Body of pancreas (tissue), 4 donors: ENCODE measurements at regions not wholly inside any gene's neighbourhood (a gene's known extent, or its start where the extent isn't known, plus 50 kb on each side); places are given as distances from the start of the nearest gene placed in this dataset.

Experiments
- ATAC-seq: fragments of 150-250 bp; one replicate; pipeline ENCODE4 v1.9.1; 2016
- DNase-seq, 4 donors: peaks; one replicate each; pipeline ENCODE4 v3.0.0-alpha.2; 2019
- H3K27ac ChIP-seq, 4 donors: fragments of 200-600 bp; sonication (generic); 1 replicate in 3 of 4; 2 replicates in 1 of 4; pipeline versions ENCODE4 v1.5.1 to v1.6.1; 2016 to 2019; ENCODE audit warnings: mild to moderate bottlenecking in 1 of 4, mixed read lengths in 1 of 4, moderate library complexity in 1 of 4
- H3K27me3 ChIP-seq, 2 donors: fragments of 200-600 bp; sonication (generic); one replicate each; pipeline ENCODE4 v1.6.0; 2016; ENCODE audit warnings: mild to moderate bottlenecking in 1 of 2
- H3K36me3 ChIP-seq, 2 donors: fragments of 200-600 bp; sonication (generic); replicated peaks in 1 of 2; 2 replicates each; pipeline ENCODE4 v1.5.1; 2016; ENCODE audit warnings: low read depth in 2 of 2; ENCODE audit not compliant: insufficient read depth in 1 of 2
- H3K4me1 ChIP-seq: fragments of 200-600 bp; sonication (generic); one replicate; pipeline ENCODE4 v1.6.0; 2016
- H3K4me3 ChIP-seq, 2 donors: fragments of 200-600 bp; sonication (generic); 1 replicate in 1 of 2; 2 replicates in 1 of 2; pipeline ENCODE4 v1.5.1; 2016 to 2019
- H3K9me3 ChIP-seq, 3 donors: fragments of 200-600 bp; sonication (generic); 1 replicate in 2 of 3; 2 replicates in 1 of 3; pipeline ENCODE4 v1.5.1; 2016
- POLR2A ChIP-seq, 3 donors: fragments of 450-650 bp; IDR thresholded peaks; one replicate each; pipeline ENCODE4 v1.6.1; 2016; ENCODE audit warnings: antibody characterized with exemption in 3 of 3, mild to moderate bottlenecking in 2 of 3
- WGBS, 2 donors: methylation state at CpG; one replicate each; pipeline ENCODE4 v1.1.5; 2017; 5-methylcytosine and 5-hydroxymethylcytosine counted together
- intact Hi-C: fragments of 100-400 bp; cut with DNase I; formaldehyde crosslinking; loops from one replicate; pipeline ENCODE4 v1.15.1; 2023
- TF ChIP-seq, protein P1 (sequence below), 7 experiments: fragments of 450-650 bp in 4 of 7; fragments of 200-600 bp in 3 of 7; sonication (generic) in 3 of 7; IDR thresholded peaks; one replicate each; pipeline ENCODE4 v1.5.1; 2016 to 2019; ENCODE audit warnings: antibody characterized with exemption in 7 of 7

DNA sequence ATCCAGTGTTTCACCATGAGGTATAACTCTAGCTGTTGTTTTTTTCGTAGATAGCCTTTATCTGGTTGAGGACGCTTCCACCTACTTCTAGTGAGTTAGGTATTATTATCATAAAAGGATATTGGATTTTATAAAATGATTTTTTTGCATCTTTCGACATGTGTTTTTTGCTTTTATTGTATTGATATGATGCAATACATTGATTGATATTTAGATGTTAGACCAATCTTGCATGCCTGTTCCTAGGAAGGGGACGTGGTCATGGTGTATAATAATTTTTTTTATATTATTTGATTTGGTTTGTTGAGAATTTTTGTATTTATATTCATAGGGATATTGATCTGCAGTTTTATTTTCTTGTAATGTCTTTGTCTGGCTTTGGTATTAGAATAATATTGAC is 193.3 kb downstream of the HS3ST3B1 start:
- TF ChIP-seq, protein P1, sequence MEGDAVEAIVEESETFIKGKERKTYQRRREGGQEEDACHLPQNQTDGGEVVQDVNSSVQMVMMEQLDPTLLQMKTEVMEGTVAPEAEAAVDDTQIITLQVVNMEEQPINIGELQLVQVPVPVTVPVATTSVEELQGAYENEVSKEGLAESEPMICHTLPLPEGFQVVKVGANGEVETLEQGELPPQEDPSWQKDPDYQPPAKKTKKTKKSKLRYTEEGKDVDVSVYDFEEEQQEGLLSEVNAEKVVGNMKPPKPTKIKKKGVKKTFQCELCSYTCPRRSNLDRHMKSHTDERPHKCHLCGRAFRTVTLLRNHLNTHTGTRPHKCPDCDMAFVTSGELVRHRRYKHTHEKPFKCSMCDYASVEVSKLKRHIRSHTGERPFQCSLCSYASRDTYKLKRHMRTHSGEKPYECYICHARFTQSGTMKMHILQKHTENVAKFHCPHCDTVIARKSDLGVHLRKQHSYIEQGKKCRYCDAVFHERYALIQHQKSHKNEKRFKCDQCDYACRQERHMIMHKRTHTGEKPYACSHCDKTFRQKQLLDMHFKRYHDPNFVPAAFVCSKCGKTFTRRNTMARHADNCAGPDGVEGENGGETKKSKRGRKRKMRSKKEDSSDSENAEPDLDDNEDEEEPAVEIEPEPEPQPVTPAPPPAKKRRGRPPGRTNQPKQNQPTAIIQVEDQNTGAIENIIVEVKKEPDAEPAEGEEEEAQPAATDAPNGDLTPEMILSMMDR (IDR thresholded peaks at IDR 0.05): no peak
- no peak for TF ChIP-seq POLR2A (IDR thresholded peaks at IDR 0.05)
- DNase-seq: no peak
- Histone ChIP-seq H3K36me3 (no peaks in the 10 kb centered on the region), H3K27me3 (no peaks in the 10 kb centered on the region), H3K9me3 (no peaks in the 10 kb centered on the region), H3K4me1 (no peaks in the 10 kb centered on the region), H3K4me3 (no peak overlapping the region), H3K27ac (no peak overlapping the region)
- intact Hi-C loops: no loop called here
- WGBS, 2 donors: 64 to 65% methylated on average over 4 of the region's 4 CpGs
- no peak for ATAC-seq

DNA sequence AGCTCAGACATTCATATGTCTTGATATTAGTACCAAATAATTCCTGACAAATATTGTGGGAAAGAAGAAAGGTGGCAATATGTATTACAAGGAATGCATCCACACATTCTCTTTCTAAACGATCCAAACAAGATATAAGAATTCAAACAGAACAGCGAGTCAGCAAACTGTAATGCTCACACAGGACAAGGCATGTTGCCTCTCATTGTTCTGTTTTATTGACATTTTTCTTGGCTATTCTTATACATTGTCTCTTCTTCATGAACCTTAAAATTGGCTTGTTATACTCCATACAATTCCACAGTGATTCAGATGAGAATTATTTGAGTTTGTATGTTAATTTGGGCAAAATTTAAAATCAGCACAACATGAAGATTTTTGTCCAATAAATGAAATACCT is 189.1 kb downstream of the HS3ST3B1 start:
- DNase-seq (no peak), ATAC-seq (no peak)
- intact Hi-C loops: no loop called here
- no peak for TF ChIP-seq POLR2A (IDR thresholded peaks at IDR 0.05)
- TF ChIP-seq, protein P1 (IDR thresholded peaks at IDR 0.05): no peak
- H3K4me3 ChIP-seq: no peak overlapping the region
- H3K4me1 ChIP-seq: no peaks in the 10 kb centered on the region
- no peaks in the 10 kb centered on the region for H3K36me3 ChIP-seq
- no peak overlapping the region for H3K27ac ChIP-seq
- no peaks in the 10 kb centered on the region for H3K27me3 ChIP-seq
- no peaks in the 10 kb centered on the region for H3K9me3 ChIP-seq
- WGBS, 2 donors: 45 to 57% methylated on average over 2 of the region's 2 CpGs

DNA sequence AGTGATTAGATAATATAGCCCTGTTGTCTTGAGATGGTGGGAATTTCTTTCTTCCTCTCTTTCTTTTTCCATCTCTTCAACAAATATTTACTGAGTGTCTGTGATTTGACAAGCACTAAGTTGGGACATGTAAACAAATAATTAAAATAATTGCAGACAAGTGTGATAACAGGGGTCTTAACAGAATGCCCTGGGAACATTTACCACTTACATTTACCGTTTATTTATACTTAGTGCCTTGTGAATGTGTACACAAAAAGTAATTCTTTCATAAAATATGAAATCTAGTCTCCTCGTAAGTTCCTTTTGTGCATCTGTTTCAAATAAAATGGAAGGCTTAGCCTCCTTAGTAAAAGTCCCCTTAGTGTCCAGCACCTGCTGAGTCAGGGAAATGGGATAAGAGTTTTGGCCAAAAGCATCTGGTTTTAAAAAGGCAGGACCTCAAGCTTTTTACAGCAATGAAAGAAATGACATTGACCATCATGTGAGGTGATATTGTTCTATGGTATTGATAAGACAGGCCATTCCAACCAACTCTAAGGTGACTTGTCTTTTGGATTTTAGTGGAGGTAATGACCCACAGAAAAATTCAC is 188.2 kb downstream of the HS3ST3B1 start:
- H3K27me3 ChIP-seq: no peaks in the 10 kb centered on the region
- intact Hi-C loops: no loop called here
- no peaks in the 10 kb centered on the region for H3K36me3 ChIP-seq
- no peak for DNase-seq
- no peak overlapping the region for H3K4me3 ChIP-seq
- H3K4me1 ChIP-seq: no peaks in the 10 kb centered on the region
- no peak for TF ChIP-seq POLR2A (IDR thresholded peaks at IDR 0.05)
- TF ChIP-seq, protein P1 (IDR thresholded peaks at IDR 0.05): no peak
- H3K9me3 ChIP-seq: no peaks in the 10 kb centered on the region
- ATAC-seq: no peak
- 33 to 45% methylated on average over 2 of the region's 2 CpGs for WGBS, 2 donors
- no peak overlapping the region for H3K27ac ChIP-seq

DNA sequence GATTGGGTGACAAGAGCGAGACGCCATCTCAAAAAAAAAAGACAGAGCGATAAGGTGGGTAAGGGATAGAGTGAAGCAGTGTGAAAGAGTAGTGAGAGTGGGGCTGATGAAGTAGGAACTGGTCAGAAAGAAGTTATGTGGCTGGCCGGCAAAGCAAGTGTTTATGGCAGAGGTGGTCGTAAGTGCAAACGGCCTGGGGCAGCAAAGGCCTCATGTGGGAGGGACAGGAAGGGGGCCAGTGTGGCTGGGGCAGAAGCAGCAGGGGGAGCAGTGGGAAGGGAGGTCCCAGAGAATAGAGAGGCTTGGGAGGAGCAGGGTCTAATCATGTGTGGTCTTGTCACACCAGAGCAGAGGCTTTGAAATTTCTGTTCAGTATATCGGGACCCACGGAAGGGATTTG is 186.2 kb downstream of the HS3ST3B1 start:
- no peaks in the 10 kb centered on the region for H3K9me3 ChIP-seq
- no peaks in the 10 kb centered on the region for H3K27me3 ChIP-seq
- H3K36me3 ChIP-seq: no peaks in the 10 kb centered on the region
- intact Hi-C loops: no loop called here
- TF ChIP-seq, protein P1 (IDR thresholded peaks at IDR 0.05): no peak
- no peak for TF ChIP-seq POLR2A (IDR thresholded peaks at IDR 0.05)
- DNase-seq: no peak
- no peak overlapping the region for H3K4me3 ChIP-seq
- 75 to 88% methylated on average over 8 of the region's 8 CpGs for WGBS, 2 donors
- ATAC-seq: no peak
- H3K4me1 ChIP-seq: no peaks in the 10 kb centered on the region
- H3K27ac ChIP-seq: no peak overlapping the region

DNA sequence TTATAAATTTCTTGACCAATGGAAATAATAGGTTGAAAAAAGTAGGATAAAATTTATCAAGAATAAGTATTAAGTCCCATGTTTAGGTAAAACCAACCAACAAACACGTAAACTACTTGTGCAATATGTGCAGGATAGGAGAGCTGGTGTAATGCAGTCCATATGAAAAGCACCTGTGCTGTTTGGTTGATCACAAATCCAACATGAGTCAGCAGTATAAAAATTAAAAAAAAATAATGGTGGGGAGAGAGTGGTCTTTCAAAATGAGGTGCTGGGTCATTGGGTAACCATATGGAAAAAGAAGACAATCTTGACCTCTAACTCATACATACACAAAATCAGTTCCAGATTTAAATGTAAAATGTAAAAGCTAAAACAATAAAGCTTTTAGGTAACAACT is 181.8 kb downstream of the HS3ST3B1 start:
- Histone ChIP-seq H3K4me3 (no peak overlapping the region), H3K36me3 (no peaks in the 10 kb centered on the region), H3K27ac (no peak overlapping the region), H3K4me1 (no peaks in the 10 kb centered on the region), H3K9me3 (no peaks in the 10 kb centered on the region), H3K27me3 (no peaks in the 10 kb centered on the region)
- TF ChIP-seq, protein P1 (IDR thresholded peaks at IDR 0.05): no peak
- no peak for TF ChIP-seq POLR2A (IDR thresholded peaks at IDR 0.05)
- no peak for DNase-seq
- ATAC-seq: no peak
- WGBS, 2 donors: 63 to 93% methylated on average over 1 of the region's 1 CpG
- intact Hi-C loops: no loop called here
